Activated naive CD4-positive, alpha-beta T cell treated with anti-CD3 and anti-CD28 coated beads, Interleukin-2, amount 50 U/mL, for 72 hours (primary cell): ENCODE measurements at regions not wholly inside any gene's neighbourhood (a gene's known extent, or its start where the extent isn't known, plus 50 kb on each side); places are given as distances from the start of the nearest gene placed in this dataset.
"Not testable (repeated sequence)": the region's sequence is repeated elsewhere in the genome, so short reads cannot be mapped to it uniquely, and the experiment has no call there.

Experiments used
- ATAC-seq, 2 donors: fragments of 150-1000 bp; cut with Tn5 transposase; 2 replicates each; pipeline ENCODE4 v1.10.0; 2021; ENCODE audit warnings: mild to moderate bottlenecking in 2 of 2, moderate library complexity in 2 of 2
- DNase-seq, 2 donors: peaks; one replicate each; pipeline ENCODE4 v3.0.0; 2021 to 2022; ENCODE audit warnings: low spot score in 2 of 2
- H3K27ac Mint-ChIP-seq, 2 donors: one replicate each; pipeline ENCODE4 v1.8.0; 2022; ENCODE audit warnings: mild to moderate bottlenecking in 2 of 2, mixed read lengths in 2 of 2
- H3K36me3 Mint-ChIP-seq, 2 donors: one replicate each; pipeline ENCODE4 v1.8.0; 2022; ENCODE audit warnings: mixed read lengths in 2 of 2
- H3K9me3 Mint-ChIP-seq, 2 donors: one replicate each; pipeline ENCODE4 v1.8.0; 2022; ENCODE audit warnings: mixed read lengths in 2 of 2

DNA sequence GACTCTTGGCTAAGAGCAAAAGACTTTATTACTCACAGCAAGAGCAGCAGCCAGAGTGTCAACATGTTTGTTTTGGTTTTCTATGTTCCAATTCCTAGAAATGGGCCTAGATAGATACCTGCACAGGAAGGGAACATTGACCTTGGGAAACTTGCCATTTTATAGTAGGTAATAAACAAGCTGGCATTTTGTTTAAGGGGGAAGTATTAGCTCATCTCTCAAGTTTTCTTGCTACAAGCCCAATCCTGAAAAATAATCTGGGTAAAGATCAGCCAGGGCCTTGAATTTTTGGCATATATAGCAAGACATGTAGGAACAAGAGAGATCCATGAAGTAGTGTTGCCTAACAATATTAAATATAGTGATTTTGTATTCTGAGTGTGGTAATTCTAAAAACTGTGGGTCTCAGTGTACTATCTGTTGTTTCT, 51.4 kb upstream of the RGL1 start:
- H3K36me3 Mint-ChIP-seq = peaks cover 29 to 37% of the 10 kb centered on the region in 2 donors
- H3K9me3 Mint-ChIP-seq = peaks cover 16 to 22% of the 10 kb centered on the region in 2 donors
- ATAC-seq = no peak
- DNase-seq = no peak
- no peak overlapping the region for H3K27ac Mint-ChIP-seq

DNA sequence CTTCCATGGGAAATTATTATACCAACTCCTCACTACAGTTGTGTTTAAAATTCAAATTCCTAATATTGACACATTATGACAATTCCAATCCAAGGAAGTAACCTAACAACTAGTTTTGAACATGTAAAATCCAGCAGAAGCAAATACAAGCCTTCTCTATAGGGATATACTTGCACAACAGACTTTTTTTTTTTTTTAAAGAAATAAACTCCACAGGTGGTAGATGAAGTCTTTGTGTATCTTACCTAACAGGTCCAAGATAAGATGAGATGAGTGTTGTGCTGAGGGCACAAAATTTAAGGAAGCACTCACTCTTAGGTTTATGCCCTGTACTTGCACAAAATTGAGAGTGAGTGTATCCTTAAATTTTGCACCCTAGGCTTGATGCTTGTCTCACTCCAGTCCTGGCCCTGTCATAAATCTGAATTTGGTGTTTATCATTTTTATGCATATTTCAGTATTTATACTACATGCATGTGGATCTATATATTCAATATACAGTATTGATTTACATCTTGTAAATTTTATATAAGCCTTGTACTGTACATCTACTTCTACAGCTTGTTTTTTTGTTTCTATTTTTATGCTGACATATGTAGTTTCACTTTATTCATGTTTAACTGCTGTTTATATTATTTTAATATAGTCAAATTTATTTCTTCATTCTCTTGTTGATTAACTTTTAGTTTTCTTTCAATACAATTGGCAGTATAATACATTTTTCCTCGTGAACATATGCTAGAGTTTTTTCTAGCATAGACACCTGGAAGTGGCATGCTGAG, 60.6 kb upstream of the RGL1 start:
- peaks cover 1 to 3% of the 10 kb centered on the region in 2 donors for H3K9me3 Mint-ChIP-seq
- no peak for ATAC-seq
- no peak overlapping the region for H3K27ac Mint-ChIP-seq

DNA sequence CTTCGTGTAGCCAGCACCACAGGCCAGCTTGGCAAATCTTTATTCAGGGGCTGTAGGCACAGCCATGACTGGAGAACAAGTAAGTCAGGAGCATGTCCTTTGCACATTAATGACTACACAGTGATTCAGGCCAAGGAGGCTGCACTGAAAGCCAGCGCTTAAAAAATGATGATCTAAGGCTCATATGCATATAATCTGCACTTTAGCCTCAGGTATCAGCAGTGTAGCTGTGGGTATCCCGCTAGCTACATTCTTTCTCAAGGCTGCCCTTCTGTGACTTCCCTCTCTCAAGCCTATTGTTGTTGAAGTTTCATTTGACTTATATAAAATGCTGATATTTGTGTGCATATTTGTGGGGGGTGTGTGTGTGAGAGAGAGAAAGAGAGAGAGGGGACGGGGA, 62.6 kb upstream of the RGL1 start:
- no peak for ATAC-seq
- no peak for DNase-seq
- Mint-ChIP-seq H3K9me3 (peaks cover 0 to 3% of the 10 kb centered on the region in 2 donors), H3K36me3 (peaks cover 6 to 16% of the 10 kb centered on the region in 2 donors), H3K27ac (no peak overlapping the region)

More for the DNA sequence above, 60.6 kb upstream of the RGL1 start:
- H3K36me3 Mint-ChIP-seq = peaks cover 11 to 29% of the 10 kb centered on the region in 2 donors
- no peak for DNase-seq

DNA sequence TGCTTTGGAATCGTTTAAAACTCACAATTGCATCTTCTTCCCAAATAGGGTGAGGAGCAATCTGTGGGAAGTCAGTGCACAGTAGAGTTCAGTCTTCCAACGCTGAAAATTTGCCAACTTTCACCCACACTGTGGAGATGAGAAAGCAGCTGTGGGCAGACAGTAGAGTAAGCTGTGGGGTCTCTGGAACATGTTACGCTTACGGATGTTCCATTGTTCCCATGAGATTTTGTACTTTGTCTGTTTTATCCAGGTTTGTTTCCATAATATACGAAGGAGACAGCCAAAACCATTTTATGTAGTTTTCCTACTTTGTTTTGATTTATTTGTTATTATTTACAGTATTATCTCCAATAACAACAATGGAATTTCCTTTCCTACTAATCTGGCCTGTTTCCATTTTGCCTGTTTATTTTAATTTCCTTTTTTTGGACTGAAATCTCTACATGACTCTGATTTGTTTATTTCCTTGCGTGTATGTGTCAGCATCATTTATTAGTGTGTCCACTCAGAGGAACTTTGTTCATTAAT, 65.1 kb upstream of the RGL1 start:
- peaks cover 0 to 3% of the 10 kb centered on the region in 2 donors for H3K9me3 Mint-ChIP-seq
- no peak overlapping the region for H3K27ac Mint-ChIP-seq
- no peak for ATAC-seq
- DNase-seq = no peak
- peaks cover 6 to 11% of the 10 kb centered on the region in 2 donors for H3K36me3 Mint-ChIP-seq

DNA sequence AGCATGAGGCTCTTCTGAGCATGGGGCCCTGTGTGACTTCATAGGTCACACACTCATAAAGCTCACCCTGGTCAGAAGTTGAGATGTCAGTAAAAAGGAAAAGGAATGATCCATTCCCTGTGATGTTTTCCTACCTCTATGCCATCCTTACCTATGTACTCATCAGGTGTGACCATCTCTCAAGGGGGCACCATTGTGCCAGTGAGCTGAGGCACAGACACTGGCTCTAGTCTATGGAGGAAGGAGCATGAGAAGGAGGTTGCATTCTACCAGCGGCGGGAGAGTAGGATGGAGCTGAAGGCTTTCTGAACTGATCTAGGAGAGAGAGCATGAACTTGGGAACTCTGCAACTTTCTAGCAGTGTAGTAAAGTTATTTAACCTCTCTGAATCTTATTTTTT, 65.8 kb upstream of the RGL1 start:
- Mint-ChIP-seq H3K9me3 (peaks cover 0 to 3% of the 10 kb centered on the region in 2 donors), H3K36me3 (peaks cover 6 to 11% of the 10 kb centered on the region in 2 donors), H3K27ac (no peak overlapping the region)
- ATAC-seq (no peak), DNase-seq (no peak)

DNA sequence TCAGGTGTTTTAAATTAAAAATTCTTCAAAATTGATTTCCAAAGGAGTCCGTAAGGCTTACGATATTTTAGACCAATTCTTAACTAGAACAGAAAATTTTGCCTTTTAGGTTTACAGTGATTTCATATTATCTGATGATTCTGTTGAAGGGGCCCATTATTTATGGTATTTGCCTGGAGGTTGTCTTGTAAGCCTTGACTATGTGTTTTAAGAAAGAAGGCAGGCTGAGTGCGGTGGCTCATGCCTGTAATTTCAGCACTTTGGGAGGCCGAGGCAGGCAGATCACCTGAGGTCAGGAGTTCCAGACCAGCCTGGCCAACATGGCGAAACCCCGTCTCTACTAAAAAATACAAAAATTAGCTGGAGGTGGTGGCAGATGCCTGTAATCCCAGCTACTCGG, 67.0 kb upstream of the RGL1 start:
- not testable (repeated sequence) for H3K36me3 Mint-ChIP-seq, ATAC-seq, H3K9me3 Mint-ChIP-seq, DNase-seq, H3K27ac Mint-ChIP-seq

DNA sequence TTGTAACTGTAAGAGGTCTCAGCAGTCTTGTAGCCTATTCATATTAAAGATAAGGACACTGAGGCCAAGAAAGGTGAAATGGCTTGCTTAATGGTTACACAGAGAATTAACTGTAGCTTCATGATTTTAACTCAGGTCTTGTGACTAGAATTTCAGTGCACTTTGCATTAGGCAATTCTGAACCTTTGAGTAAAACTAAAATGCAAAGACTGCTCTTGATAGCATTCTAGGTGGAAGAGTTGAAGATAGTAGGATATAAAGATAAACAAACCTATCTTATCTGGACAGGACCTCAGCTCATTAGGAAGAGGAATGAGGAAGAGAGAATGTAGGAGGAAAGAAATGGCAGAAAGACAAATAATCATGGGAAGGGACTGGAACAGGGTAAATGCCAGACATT, 68.6 kb upstream of the RGL1 start:
- H3K9me3 Mint-ChIP-seq = no peaks in the 10 kb centered on the region
- no peak for ATAC-seq
- no peaks in the 10 kb centered on the region for H3K36me3 Mint-ChIP-seq
- DNase-seq = no peak
- no peak overlapping the region for H3K27ac Mint-ChIP-seq

DNA sequence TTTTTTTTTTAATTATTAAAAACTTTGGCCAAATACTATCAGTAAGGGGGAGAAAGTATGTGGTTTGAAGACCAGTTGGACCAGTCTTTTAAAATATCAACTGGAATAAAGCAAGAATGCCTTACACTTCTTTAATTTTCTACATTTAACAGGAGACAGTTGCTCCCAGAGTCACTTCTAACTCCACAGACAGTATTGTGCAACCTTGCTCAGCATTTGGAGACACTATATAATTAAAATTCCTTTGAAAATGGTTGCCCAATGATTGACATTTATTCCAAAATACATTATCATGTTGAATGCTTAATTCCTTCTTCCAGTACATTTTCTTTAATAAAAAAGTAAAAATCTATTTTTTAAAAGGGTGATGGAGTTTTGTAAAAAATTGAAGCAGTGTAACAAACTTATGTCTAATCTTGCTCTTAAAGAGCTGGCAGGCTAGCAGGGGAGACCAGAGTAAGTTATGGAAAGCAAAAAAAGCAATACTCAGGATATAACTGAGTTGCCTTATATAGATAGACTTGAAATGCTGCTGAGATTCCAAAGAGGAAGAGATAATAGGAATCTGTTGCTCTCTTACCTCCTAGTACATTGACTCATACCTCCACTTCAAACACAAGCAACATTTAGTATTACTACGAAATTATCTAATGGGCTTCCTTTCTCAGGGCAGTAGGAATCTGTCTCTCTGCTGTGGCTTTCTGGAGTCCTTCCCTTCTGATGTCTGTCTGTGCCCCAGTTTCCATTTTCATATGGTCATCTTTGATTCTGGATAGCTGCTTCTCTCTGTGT, 69.7 kb upstream of the RGL1 start:
- Mint-ChIP-seq H3K9me3 (no peaks in the 10 kb centered on the region), H3K36me3 (no peaks in the 10 kb centered on the region), H3K27ac (no peak overlapping the region)
- DNase-seq (no peak), ATAC-seq (no peak)

DNA sequence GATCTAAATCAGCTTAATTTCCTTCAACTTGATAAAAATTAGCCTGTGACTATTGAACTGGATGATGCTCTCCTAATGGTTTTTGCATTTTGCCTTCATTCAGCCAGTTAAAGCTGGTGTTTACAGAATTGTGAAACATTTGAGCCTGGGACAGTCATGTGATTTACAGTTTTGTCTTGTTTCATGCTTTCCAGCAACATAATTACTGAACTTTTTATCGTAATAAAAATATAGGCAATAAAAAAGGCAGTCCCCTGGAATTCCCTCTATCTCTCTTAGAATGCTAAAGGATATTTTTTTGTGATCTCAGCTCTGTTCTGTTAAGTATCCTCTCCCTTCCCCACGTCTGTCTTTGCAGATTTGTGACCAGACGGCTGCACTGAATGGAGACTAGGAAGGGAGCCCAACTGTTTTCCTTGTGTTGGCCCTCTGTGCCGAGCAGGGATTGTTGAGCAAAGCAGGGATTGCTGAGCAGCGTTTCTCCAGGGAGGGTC, 70.3 kb upstream of the RGL1 start:
- H3K27ac Mint-ChIP-seq = no peak overlapping the region
- no peaks in the 10 kb centered on the region for H3K9me3 Mint-ChIP-seq
- no peaks in the 10 kb centered on the region for H3K36me3 Mint-ChIP-seq
- ATAC-seq (no peak), DNase-seq (no peak)

DNA sequence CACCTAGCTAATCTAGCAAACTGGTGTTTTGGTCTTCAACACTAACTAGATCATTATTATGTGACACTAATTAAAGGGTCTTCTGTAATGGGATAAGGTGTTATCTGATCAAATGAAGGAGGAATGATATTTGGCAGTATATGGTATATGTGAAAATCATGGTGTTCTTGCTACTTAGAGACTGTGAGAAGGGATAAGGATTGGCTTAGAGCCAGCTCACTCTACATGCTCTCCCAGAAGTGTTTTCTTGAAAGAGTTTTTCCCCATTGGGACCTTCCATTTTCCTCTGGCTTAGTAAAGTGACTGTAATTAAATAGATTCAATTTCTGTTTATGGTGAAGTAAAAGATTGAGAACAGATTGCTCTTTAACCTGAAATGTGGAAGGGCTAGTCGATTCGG, 71.2 kb upstream of the RGL1 start:
- H3K9me3 Mint-ChIP-seq = no peaks in the 10 kb centered on the region
- H3K27ac Mint-ChIP-seq = no peak overlapping the region
- ATAC-seq = no peak
- DNase-seq = no peak
- no peaks in the 10 kb centered on the region for H3K36me3 Mint-ChIP-seq

DNA sequence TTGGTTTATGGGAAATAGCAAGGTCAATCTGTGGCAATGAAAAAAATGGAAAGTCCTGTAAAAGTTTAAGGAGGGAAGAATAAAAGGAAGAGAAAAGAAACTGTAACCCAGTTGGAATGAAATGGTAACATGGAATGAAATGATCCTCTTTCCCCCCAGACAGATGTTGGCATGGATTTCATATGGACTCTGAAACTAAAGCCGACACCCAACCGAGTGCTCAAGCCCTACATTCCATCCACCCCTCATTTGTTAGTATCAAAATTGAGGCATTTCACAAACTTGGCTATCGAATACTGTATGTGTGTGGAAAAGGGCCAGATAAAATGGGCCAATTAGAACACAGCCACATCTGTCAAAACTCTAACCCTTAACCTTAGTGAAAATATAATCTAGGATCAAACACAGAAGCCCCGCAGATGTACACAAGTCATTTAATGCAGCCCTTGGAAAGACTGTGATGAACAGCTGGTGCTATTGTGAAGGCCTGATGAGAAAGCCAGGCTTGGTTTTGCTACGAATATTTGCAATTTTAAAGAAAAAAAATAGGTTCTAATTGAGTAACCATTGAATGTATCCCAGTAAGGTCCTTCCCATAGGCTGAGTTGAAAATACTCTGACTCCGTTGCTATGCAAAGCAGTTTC, 72.6 kb upstream of the RGL1 start:
- H3K27ac Mint-ChIP-seq = no peak overlapping the region
- no peaks in the 10 kb centered on the region for H3K36me3 Mint-ChIP-seq
- no peaks in the 10 kb centered on the region for H3K9me3 Mint-ChIP-seq
- DNase-seq = no peak
- ATAC-seq = no peak

DNA sequence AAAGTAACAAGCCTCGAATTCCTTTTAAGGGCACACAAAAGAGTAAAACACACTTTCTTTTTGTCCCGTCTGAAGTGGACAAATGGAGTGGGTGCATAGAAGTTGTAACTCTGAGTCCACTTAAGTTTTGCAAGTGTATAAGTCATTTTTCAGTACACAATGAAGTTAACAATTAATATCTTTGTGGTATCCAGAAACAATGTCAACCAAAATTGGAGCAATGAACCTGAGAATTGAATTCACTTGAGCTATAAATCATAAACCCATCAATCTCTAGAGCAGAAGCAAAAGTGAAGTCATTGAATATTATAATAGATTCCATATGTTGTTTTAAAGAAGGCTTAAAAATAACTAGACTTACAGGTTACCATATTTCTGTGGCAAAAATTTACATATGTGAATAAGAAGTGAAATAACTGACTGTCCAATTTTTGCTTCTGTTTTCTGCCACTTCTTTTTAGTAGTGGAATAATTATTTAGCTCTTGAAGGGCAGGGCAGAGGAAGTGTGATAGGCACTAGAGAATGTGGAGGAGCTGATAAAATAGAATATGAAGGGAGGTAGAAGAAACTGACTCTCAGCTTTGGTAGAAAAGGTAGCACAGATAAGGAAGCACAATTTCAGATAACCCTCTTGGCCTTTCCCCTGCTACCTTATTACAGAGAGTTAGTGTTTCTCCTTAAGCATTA, 73.9 kb upstream of the RGL1 start:
- DNase-seq = no peak
- no peak overlapping the region for H3K27ac Mint-ChIP-seq
- no peak for ATAC-seq
- no peaks in the 10 kb centered on the region for H3K36me3 Mint-ChIP-seq
- H3K9me3 Mint-ChIP-seq = no peaks in the 10 kb centered on the region

DNA sequence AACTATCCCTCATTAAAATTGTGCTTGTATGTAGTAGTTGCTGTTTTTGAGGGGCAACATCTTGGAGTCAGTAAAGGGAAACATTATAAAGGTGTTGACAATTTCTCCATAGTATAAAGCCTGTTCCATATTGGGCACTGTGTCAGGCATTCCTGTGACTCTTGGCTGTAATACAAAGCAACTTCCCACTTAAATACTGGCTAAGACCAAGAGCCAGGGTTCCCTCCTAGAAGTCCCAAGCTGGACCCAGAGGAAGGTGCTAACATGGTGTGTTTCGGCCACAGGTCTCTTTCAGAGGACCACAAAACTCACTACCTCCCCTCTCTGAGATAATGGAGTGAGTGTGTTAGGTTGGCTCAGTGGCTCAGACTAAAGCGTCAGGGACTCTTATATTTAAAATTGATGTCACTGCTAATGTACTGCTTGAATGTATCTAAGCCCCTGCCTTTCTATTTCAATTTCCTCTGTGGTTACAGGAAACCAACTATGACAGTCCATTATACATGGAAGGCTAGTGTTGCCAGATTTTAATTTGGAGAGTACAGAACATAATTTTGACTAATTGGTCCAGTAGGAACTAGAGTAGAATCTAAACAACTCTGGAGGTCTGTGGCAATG, 74.7 kb upstream of the RGL1 start:
- DNase-seq (no peak), ATAC-seq (no peak)
- H3K9me3 Mint-ChIP-seq = no peaks in the 10 kb centered on the region
- no peaks in the 10 kb centered on the region for H3K36me3 Mint-ChIP-seq
- H3K27ac Mint-ChIP-seq = no peak overlapping the region

DNA sequence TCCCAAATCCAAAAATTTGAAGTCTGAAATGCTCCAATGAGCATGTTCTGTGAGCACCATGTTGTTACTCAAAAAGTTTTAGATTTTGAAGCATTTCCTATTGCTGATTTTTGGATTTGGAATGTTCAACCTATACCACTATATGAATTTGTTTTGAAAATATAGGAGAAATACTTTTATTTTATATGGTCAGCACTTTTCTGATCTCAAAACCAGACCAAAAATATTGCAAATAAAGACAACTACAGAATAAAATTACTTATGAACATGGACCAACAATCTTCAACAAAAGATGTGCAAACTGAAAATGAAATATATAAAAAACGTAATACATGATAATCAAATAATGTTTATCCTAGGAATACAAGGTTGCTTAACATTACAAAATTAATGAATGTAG, 73.7 kb upstream of the APOBEC4 start:
- Mint-ChIP-seq H3K27ac (no peak overlapping the region), H3K9me3 (no peaks in the 10 kb centered on the region), H3K36me3 (no peaks in the 10 kb centered on the region)
- DNase-seq (no peak), ATAC-seq (no peak)

DNA sequence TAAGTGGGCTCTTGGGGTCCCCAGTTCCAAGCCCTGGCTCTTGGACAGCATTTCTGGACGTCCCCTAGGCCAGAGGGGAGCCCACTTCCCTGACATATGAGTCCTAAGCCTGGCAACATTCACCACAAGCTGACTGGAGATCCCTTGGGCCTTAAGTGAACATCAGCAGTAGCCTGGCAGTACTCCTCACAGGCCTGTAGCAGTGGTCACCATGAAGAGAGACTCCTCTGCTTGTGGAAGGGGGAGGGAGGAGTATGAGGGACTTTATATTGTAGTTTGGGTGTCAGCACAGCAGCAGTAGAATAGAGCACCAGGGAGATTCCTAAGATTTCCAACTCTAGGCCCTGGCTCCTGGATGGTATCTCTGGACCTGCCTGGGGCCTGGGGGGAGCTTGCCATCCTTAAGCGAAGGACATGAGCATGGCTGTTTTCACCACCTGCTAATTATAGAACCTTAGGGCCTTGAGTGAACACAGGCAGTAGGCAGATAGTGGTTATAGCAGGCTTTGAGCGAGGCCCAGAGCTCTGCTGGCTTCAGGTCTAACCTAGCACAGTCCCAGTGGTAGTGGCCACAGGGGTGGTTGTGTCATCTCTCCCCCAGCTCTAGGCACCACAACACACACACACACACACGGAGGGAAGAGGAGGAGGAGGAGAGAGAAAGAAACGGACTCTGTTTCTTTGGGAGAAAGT, 71.4 kb upstream of the APOBEC4 start:
- ATAC-seq = no peak
- no peak overlapping the region for H3K27ac Mint-ChIP-seq
- DNase-seq = no peak
- H3K36me3 Mint-ChIP-seq = no peaks in the 10 kb centered on the region
- no peaks in the 10 kb centered on the region for H3K9me3 Mint-ChIP-seq

DNA sequence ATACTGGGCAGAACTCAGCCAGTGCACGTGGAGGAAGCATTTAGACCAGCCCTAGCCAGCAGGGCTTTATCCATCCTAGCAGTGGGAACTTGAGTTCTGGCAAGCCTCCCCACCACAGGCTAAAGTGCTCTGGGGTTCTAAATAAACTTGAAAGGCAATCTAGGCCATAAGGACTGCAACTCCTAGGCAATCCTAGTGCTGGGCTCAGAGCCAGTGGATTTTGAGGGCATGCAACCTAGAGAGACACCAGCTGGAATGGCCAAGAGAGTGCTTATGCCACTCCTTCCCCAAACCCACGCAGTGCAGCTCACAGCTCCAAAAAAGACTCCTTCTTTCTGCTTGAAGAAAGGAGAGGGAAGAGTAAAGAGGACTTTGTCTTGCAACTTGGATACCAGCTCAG, 70.5 kb upstream of the APOBEC4 start:
- H3K36me3 Mint-ChIP-seq = no peaks in the 10 kb centered on the region
- ATAC-seq (no peak), DNase-seq (no peak)
- no peak overlapping the region for H3K27ac Mint-ChIP-seq
- no peaks in the 10 kb centered on the region for H3K9me3 Mint-ChIP-seq
